Colonic mucosa (tissue), 4 donors: ENCODE measurements at regions not wholly inside any gene's neighbourhood (a gene's known extent, or its start where the extent isn't known, plus 50 kb on each side); places are given as distances from the start of the nearest gene placed in this dataset.
"Not testable (repeated sequence)": the region's sequence is repeated elsewhere in the genome, so short reads cannot be mapped to it uniquely, and the experiment has no call there.

Experiments used
- DNase-seq: peaks from one replicate; pipeline ENCODE4 v3.0.0-alpha.2; 2020
- H3K27ac ChIP-seq: fragments of 200-600 bp; one replicate; pipeline ENCODE4 v1.8.0; 2021
- H3K27me3 ChIP-seq: fragments of 200-600 bp; one replicate; pipeline ENCODE4 v1.8.0; 2021
- H3K36me3 ChIP-seq: fragments of 200-600 bp; one replicate; pipeline ENCODE4 v1.8.0; 2021
- H3K4me1 ChIP-seq: fragments of 200-600 bp; one replicate; pipeline ENCODE4 v1.8.0; 2021; ENCODE audit warnings: mild to moderate bottlenecking
- H3K4me3 ChIP-seq: fragments of 200-600 bp; one replicate; pipeline ENCODE4 v1.8.0; 2021
- H3K9ac ChIP-seq, 2 donors: one replicate each; pipeline ENCODE4 v1.7.0; 2013; ENCODE audit warnings: control low read depth in 2 of 2, low read depth in 2 of 2, low read length in 2 of 2
- H3K9me3 ChIP-seq: fragments of 200-600 bp; one replicate; pipeline ENCODE4 v1.8.0; 2021
- intact Hi-C: fragments of 100-400 bp; cut with DNase I; formaldehyde crosslinking; loops from one replicate; pipeline ENCODE4 v1.14.1; 2022
- TF ChIP-seq, protein P1 (sequence below): fragments of 200-600 bp; IDR thresholded peaks from one replicate; pipeline ENCODE4 v1.8.0; 2022; ENCODE audit warnings: antibody characterized with exemption, mild to moderate bottlenecking
- donor health status: healthy.
- donor health status: DM: no; HTN: no; CAD: no.
- donor health status: DM: no; HTN: no; CAD: no.

DNA sequence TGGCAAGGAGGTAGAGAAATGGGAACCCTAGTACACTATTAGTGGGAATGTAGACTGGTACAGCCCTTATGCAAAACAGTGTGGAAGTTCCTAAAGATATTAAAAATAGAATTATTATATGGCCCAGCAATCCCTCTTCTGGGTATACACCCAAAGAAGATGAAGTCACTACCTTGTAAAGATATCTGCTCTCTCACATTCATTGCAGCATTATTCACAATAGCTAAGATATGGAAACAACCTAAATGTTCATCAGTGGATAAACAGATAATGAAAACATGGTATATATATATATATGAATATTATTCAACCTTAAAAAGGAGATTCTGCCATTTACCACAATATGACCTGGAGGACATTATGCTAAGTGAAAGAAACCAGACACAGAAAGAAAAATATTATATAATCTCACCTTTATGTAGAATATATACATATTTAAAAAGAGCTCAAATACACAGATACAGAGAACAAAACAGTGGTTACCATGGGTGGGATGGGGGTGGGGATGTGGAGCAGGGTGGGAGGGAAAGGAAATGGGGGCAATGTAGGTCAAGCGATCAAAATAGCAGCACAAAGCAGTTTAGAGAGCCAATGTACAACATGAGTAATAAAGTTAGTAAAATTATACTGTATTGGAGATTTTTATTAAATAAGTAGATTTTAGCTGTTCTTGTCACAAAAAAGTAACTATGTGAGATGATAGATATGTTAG lies 138.6 kb downstream of the SPRY1 start:
- TF ChIP-seq, protein P1, sequence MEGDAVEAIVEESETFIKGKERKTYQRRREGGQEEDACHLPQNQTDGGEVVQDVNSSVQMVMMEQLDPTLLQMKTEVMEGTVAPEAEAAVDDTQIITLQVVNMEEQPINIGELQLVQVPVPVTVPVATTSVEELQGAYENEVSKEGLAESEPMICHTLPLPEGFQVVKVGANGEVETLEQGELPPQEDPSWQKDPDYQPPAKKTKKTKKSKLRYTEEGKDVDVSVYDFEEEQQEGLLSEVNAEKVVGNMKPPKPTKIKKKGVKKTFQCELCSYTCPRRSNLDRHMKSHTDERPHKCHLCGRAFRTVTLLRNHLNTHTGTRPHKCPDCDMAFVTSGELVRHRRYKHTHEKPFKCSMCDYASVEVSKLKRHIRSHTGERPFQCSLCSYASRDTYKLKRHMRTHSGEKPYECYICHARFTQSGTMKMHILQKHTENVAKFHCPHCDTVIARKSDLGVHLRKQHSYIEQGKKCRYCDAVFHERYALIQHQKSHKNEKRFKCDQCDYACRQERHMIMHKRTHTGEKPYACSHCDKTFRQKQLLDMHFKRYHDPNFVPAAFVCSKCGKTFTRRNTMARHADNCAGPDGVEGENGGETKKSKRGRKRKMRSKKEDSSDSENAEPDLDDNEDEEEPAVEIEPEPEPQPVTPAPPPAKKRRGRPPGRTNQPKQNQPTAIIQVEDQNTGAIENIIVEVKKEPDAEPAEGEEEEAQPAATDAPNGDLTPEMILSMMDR = no peak

DNA sequence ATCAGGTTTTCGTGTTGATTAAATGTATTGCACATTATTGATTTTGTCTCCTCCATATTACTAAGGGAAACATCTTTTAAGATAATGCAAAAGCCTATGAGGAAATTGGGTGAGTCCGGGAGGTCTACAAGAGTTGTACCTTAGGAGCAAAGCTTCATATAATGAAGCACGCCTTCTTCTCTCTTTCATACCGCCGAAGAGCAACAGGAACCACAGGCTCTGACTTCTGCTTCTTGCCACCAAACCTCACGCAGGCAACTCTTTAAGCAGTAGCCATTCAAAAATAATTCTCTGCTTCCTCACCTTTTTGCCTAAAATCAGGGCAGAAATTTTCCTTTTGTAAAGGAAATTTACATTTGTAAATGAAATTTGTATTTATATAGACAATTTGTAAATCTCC lies 139.6 kb downstream of the SPRY1 start:
- Histone ChIP-seq H3K4me3 (no peak overlapping the region), H3K9ac (peak overlapping the region in 1 of 2 donors; percentile 35), H3K4me1 (no peaks in the 10 kb centered on the region), H3K27me3 (no peaks in the 10 kb centered on the region), H3K36me3 (no peaks in the 10 kb centered on the region), H3K9me3 (no peaks in the 10 kb centered on the region), H3K27ac (no peak overlapping the region)
- TF ChIP-seq, protein P1 = no peak
- no peak for DNase-seq
- intact Hi-C loops = no loop called here

More for the DNA sequence above, 138.6 kb downstream of the SPRY1 start:
- H3K36me3 ChIP-seq = no peaks in the 10 kb centered on the region
- no peaks in the 10 kb centered on the region for H3K4me1 ChIP-seq
- DNase-seq = no peak
- H3K9me3 ChIP-seq = no peaks in the 10 kb centered on the region
- no peak overlapping the region for H3K9ac ChIP-seq
- intact Hi-C loops = no loop called here
- H3K27me3 ChIP-seq = no peaks in the 10 kb centered on the region
- no peak overlapping the region for H3K4me3 ChIP-seq
- H3K27ac ChIP-seq = no peak overlapping the region

GRCh38 chr4:123537906-123538402 lies 141.4 kb downstream of the SPRY1 start:
- H3K27ac ChIP-seq, H3K9me3 ChIP-seq, H3K36me3 ChIP-seq, H3K9ac ChIP-seq, H3K4me3 ChIP-seq, DNase-seq, intact Hi-C loops, H3K27me3 ChIP-seq, H3K4me1 ChIP-seq: not testable (repeated sequence)

DNA sequence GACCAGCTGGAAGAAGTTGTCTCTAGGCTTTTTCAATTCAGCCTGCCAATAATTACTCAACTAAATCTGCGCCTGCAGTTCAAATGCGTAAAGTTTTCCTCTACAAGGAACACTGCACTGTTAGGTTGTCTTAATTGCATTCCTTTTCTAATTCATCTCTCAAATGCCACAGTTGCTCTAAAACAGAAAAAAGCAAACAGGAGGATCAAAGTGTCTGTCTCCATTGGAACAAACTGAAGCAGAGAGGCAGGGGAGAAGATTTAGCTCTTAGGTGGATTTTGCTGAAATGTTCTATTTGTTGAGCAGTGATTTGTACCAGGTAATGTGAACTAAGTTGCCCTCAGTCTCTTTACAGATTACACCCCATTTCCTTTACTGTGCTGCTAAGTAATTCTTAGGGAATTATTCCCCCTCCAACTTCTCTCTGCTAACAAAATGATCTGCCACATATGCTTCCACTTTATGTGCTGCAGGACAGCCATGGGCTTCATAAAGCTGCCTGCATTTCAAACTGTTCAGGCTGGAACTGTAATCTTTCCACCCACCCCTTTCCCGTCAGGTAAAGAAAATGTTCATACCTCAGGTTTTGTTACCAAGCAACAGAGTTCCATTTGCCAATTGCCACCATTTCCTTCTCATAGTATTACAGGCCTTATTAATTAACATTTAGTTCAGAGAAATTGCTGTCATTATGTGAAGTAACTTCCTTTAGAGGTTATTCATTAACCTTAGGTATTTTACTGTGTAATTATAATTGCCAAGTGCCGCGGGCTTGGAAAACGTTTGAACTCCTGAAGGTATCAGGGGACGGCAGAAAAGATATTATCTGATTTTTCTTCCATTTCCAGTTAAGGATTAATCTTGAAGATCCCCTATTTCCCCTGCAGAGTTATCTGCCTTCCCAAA lies 149.3 kb downstream of the SPRY1 start:
- H3K4me3 ChIP-seq = no peak overlapping the region
- H3K36me3 ChIP-seq = no peaks in the 10 kb centered on the region
- no peaks in the 10 kb centered on the region for H3K9me3 ChIP-seq
- peak overlapping the region in 1 of 2 donors; percentile 56 for H3K9ac ChIP-seq
- peak overlapping the region; percentile 83 for H3K27ac ChIP-seq
- TF ChIP-seq, protein P1 = no peak
- peaks cover 12% of the 10 kb centered on the region for H3K4me1 ChIP-seq
- intact Hi-C loops = no loop called here
- peak; percentile 43 for DNase-seq
- no peaks in the 10 kb centered on the region for H3K27me3 ChIP-seq

GRCh38 chr4:123546573-123547060 lies 150.0 kb downstream of the SPRY1 start:
- H3K27ac ChIP-seq = peak overlapping the region; percentile 83
- intact Hi-C loops = no loop called here
- no peaks in the 10 kb centered on the region for H3K27me3 ChIP-seq
- H3K9me3 ChIP-seq = no peaks in the 10 kb centered on the region
- H3K4me1 ChIP-seq = peaks cover 12% of the 10 kb centered on the region
- peak; percentile 38 for DNase-seq
- TF ChIP-seq, protein P1 = no peak
- H3K4me3 ChIP-seq = no peak overlapping the region
- H3K9ac ChIP-seq = peak overlapping the region in 1 of 2 donors; percentile 56
- H3K36me3 ChIP-seq = no peaks in the 10 kb centered on the region
